A204.1 (cell line): ENCODE measurements at regions not wholly inside any gene's neighbourhood (a gene's known extent, or its start where the extent isn't known, plus 50 kb on each side); places are given as distances from the start of the nearest gene placed in this dataset.

Experiments used
- FAIRE-seq: peaks from 2 replicates; lab custom pipeline; 2012; peaks lifted over from hg19 to GRCh38; lab: Jason Lieb, UNC

DNA sequence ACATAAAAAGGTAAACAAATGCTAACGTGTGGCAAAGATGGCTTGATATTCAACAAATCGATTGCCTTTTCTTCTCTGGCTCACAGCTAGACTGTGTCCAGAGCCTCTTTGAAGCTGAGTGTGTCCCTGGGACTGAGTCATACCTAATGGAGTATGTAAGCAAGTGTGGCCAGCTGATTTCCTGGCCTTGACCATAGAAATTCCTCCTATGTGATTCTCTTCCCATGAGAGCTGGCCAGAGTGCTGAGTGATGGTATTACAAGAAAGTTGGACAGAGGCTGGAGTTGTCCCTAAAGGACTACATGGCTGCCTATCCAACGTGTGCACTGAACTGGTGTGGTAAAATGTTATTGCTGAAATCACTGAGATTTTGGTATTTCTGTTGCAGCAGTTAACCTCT is 320.1 kb upstream of the SLC10A2 start:
- no peak for FAIRE-seq

DNA sequence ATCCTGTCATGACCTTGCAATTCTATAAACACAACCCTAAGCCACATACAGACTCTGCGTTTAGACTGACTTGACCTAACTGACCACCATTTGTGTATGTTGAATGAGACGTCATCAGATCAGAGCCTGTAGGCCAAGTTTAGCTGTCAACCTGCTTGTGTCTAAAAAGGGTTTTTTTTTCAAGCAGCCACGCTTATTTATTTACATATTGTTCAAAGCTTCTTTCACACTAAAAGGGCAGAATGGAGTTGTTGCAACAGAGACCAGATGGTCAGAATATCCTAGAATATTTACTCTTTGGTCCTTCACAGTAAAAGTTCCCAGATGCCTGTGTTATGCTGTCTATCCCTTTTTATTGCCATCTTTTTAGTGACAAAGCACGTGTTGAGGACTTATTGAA is 307.7 kb upstream of the SLC10A2 start:
- FAIRE-seq: no peak

DNA sequence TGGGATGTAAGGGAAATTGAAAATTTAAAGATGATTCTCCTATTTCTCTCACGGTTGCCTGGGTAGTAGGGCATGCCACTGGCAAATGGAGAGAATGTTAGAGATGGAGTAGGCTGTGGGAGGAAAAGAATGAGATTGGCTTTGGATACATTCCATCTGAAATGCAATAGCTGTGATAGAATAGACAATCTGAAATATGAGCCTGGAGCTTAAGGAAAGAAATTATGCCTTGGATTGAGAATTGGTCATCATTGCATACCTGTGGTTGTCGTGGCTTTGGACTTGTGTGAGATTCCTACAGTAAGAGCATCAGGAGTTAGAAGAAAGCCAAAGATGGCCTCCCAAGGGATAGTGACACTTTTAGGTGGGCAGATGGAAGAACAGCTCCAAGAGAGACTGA is 305.1 kb upstream of the SLC10A2 start:
- no peak for FAIRE-seq

DNA sequence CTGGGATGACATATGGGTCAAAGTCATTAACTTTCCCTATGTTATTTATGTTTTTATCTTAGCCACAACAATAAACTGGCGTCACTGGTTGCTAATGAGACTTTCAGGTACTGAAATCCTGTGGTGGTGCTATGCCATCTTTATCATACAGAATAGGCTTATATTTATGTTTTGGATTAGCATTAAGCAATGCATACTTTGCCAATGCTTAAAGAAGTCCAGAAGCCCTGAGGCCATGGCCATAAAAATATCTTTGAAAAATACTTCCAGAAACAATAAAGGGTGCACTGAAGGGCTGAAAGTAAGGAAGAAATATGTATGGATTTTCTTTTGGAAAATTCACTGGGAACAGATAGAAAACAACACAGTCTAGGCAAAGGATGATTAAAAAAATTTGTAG is 304.6 kb upstream of the SLC10A2 start:
- no peak for FAIRE-seq

DNA sequence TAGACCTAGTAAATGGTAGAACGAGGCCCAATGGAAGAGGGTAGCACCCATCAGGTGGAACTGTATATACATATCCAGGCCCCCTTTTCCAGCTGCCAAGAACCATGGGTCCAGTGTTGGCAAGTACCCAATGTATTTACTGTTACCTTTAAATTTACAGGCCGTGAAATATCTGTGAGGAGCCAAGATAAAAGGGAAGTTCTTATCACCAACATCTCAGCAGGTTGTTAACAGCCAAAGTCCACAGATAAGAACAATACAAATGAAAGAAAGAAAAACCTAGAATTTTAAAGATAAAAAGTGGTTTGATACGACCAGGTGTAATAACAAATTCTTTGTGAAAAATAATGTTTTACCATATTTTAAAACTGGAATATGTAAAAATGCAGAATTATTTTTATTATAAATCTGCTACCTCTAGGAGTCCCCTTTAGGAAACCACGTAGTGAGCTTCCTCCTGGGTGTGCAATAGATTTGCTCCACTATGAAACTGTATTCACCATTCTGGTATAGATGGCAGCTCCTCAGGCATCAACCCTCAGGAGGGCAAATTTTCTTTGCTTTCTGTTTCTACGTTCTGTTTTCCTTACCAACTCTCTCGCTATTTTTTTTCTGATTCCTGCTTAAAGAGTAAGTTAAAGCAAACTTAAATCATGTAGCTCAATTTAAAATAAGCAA is 292.2 kb upstream of the SLC10A2 start:
- FAIRE-seq: no peak

DNA sequence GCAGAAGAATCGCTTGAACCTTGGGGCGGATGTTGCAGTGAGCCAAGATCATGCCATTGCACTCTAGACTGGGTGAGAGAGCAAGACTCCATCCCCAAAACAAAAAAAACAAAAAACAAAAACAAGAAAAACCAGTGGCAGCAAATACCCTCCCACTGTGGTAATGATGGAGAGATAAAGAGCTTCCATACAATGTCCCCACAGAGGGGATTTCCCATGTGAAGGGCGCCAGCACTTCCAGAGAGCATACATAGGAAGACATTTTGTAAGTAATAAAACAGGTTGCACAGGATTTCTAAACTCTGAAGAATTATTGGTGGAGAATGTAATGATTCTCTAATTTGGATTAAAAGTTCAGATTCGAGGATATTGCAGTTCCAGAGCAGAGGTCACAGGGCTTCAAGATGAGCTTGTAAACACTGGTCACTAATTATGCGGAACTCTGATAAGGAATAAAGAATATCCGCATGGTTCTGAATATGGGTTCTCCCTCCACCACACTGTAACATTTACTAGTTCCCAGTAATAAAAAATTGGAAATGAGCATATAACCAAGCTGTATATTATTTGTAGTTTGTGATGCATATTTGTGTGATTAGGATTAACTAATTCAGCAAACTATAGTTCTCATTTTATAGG is 290.1 kb upstream of the SLC10A2 start:
- FAIRE-seq: no peak

DNA sequence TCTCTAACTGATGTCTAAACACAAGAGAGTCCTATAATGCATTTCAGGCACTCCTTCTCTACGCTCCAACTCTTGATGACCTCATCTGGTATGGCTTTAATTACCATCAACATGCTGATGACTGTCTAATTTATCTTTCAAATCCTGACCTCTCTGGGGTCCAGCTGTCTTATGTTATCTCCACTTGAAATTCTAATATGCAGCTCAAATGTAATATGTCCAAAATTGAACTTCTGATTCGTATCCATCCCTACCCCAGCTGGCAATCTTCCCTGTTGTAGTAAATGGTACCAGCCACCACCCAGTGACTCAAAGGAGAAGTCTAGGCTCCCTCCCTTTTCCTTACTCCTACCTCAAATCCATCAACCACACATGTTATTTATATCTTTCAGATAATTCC is 288.0 kb upstream of the SLC10A2 start:
- no peak for FAIRE-seq

DNA sequence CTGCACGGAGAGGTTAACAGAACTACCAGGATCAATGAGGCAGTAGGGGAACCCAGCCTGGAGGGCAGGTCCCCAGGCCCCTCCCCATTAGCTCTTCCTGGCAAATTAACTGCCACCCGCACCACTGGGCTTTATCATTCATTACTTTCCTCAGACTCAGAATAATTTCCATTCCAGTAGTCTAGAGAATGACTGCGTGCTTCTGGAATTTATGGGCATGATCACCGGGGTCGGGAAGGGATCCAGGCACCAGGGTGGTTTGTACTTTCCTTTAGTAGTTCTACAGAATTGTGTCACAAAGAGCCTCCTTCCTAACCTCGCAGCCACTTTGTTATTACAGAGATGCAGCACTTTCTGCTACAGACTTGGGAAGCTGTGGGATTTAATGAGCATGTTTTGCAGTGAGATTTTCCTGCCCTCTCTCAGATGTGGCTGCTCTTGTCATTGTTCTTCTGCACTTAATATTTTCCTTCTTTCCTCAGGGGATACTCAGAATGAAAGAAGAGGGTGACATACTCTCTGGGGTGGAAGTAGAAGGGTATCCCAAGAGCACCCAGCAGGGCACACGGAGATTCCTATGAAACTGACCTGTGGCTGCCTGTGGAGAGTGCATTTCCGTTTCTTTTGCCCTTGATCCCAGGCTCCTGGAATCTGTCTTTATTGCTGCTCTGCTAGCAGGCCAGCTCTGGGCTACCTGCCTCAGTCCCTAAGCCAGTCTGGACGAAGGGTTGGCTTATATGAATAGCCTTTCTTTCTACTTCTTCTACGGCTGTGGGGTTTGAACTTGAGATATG is 285.0 kb upstream of the SLC10A2 start:
- FAIRE-seq: no peak

DNA sequence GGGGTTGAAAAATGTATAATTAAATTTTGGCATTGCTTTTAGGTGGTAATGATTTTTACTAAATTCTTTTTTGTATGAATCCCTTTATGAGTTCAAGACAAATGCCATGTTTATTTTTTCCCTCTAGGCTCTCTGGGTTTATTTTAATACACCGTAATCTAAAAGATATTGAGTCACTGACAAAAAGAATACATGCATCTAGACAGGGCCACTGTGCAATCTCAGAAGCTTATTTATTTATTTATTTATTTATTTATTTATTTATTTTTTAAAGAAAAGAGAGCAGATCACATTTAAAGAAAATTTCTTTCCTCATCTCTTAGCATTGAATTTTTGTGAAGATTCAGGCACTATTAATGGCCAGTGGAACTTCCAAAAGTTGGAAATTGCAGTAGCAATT is 283.9 kb upstream of the SLC10A2 start:
- FAIRE-seq: no peak

DNA sequence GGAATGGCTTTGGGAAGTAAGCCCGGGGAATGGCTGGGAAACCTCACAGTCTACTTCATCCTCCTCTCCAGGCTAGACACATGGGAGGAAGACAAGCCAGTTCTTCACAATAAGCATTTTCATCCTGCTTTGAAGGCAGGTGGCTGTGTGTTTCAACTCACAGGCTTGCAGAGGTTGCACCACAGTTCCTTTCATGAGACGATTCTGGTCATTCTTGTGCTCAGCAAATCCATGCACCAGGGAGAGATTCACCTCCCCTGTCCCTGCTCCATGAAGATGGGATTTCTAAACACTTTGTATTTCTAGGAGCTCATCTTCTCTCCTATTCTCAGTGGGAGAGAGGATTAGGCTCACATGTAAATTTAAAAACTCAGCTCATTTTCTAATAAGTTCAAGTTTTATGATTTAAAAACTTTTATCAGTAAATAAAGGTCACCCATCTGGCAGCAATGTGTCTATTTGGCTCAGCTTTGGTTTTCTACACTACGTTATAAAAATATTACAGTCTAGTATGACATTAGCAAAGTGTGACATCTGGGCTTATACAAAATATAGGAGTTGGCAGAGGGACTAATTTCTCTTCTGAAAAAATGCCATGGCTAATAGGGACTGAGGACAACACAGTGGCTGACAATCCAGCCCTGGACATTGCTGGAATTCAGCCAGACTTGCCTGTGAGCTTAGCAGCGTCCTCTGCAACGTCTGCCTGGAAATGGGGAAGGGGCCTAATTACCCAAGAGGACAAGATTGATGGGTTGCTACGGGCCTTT is 283.2 kb upstream of the SLC10A2 start:
- no peak for FAIRE-seq

DNA sequence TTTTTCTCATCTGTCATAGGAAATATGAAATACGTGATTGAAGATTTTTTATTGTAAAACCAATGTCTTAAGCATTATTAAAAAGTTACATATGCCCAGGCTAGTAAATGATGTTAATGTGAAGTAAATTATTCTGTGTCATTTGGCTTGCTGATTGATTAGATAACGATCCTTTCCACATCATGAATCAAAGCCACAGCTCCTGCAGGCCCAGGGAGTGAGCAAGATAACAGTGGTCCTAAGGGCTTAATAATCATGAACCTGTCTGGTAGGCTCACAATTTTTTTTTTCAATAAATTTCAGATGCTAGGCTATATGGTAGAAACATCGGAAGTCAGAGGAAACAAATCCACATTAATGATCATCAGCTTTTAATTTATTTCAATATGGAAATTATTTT is 269.0 kb upstream of the SLC10A2 start:
- no peak for FAIRE-seq

DNA sequence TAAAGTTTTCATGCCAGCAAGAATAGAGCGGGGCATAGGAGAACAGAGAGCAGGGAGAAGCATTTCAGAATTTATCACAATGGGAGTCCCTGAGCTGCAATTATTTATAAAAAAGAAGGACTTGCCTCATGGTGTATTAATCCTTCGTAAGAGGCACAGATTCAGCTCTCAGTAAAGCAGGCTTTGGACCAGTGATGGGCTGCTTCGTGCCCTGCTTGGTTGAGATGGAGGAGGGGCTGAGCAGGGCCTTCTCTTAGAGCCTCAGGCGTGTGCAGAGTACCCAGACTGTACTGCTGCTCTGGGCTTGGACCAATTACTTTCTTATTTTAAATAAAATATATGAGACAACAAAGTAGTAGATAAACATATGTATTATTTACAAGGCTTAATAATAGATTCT is 265.7 kb upstream of the SLC10A2 start:
- FAIRE-seq: no peak

DNA sequence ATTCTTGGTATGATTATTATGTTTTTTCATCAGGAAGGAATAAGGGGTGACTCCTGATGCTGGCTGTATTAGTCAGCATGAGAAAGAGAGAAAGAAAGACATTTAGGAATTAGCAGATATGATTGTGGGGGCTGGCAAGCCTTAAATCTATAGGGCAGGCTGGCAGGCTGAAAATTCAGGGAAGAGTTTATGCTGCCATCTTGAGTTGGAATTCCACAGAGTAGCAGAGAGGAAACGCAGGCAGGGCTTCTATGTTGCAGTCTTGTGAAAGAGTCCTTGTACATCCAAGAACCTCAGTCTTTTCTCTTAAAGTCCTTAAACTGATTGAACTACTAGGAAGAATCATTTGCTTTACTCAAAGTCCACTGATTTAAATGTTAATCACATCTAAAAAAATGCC is 262.7 kb upstream of the SLC10A2 start:
- FAIRE-seq: no peak

DNA sequence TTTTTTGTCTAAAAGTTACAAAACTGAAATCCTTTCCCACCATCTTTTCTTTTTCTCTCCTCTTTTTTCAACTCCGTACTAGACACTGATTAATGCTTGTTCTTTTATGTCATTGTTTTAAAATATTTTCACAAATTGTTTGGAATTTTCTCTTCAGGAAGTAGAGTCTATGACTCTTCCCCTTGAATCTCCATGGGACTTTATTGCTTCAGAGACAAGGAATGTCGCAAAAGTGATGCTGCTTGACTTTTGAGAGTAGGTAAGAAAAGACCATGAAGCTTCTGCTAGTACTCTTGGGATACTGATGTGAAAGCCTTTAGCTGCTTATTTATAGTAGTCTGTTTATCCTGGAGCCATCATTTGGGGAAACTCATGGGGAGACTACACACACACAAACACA is 260.1 kb upstream of the SLC10A2 start:
- no peak for FAIRE-seq

DNA sequence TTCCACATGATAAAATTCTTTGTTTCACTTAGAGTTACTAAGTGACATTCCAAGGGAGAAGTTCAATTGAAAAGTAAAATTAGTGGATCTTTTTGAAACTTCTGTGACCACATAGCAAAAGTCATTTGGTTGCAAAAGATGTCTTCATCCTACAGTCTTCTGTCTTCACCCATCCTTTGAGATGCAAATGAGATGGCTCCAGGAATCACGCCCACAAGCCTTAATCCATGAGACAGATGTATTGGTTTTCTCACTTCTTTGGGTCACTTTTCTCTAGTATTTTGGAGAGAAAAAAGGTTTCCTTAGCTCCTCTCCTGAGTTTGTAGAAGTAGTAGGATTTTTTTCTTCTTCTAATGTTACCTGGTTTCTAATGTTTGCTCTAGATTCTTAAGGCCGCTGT is 259.5 kb upstream of the SLC10A2 start:
- no peak for FAIRE-seq

DNA sequence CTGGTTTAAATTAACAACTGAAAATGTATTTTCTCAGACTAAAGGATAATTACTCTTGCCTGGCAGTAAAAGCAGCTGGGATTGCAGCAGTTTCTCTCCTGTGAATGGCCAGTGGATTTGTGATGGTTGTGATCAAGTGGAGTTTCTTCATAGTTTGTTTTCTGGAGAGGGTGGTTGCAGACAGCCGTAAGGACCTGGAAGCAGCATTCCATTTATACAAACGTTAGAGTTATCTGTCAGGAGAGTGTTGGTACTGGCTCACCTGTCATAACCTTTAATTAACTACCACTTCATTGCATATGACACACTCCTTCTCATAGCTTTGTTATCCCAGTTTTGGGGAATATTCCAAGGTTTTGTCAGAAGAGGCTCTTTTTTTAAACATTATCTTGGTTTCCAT is 258.4 kb upstream of the SLC10A2 start:
- FAIRE-seq: no peak

DNA sequence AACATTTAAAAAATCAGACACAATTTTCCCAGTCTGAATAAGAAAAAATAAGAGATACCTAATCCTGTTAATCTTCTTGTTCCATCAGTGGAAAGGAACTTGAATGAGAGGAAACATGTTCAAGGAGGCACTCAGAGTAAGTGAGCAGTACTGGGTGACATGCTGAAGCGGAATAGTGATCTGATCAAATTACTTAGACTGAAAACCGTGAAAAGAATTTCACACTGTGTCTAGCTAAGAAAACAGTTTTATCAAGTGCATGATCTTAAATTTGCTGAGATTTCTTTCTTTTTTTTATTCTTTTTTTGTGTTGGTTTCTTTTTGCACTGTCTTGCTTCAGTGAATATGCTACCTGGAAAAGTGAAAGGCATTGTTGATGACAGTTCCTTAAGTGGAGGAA is 249.5 kb upstream of the SLC10A2 start:
- FAIRE-seq: no peak

DNA sequence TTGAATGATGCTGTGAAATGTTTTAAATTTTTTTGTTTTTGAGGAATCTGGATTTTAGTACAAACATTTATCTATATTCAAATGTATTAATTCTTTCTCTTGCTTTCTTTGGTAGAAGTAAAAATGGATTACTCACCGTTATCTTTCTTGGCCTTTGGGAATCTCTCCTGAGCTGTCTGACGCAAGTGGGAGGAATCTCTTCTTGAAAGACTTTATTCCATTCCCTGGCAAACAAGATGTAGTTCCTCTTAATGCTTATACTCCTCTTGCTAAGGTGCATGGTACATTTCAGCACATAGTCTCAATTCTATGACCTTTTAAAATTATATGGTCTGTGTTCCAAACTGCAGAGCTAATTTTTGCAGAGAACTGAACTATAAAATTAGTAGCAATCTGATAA is 246.2 kb upstream of the SLC10A2 start:
- FAIRE-seq: no peak

DNA sequence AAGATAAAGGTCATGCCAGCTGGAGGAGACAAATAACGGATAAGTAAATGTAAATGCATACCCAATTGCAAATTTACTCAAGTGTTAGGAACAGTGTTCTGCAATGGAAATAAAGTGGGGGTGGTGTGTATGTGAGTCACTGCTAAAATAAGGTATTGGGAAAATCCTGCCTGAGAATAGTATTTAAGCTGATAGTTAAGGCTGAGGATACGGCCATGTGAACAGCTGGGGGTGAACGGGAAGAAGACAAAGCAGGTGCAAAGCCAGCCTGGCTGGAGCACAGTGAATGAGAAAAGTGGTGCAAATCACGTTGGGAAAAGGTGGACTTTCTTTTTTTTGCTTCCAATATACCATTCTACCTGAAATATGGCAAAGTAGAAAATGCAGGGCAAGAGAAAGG is 242.4 kb upstream of the SLC10A2 start:
- no peak for FAIRE-seq

DNA sequence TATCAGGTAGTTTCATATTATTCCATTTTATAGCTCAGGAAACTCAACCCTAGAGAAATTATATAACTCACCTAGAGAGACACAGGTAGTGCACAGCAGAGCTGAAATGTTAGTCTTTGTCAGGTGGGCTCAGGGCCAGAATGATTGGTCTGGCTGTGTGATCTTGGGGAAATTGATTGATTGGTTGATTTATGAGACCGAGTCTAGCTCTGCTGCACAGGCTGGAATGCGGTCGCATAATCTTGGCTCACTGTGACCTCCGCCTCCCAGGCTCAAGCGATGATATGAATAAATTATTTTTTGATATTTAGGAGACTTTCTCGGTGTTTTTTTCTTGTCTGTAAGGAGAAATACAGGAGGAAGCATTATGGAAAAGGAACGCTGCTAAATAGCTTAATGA is 239.9 kb upstream of the SLC10A2 start:
- FAIRE-seq: no peak

DNA sequence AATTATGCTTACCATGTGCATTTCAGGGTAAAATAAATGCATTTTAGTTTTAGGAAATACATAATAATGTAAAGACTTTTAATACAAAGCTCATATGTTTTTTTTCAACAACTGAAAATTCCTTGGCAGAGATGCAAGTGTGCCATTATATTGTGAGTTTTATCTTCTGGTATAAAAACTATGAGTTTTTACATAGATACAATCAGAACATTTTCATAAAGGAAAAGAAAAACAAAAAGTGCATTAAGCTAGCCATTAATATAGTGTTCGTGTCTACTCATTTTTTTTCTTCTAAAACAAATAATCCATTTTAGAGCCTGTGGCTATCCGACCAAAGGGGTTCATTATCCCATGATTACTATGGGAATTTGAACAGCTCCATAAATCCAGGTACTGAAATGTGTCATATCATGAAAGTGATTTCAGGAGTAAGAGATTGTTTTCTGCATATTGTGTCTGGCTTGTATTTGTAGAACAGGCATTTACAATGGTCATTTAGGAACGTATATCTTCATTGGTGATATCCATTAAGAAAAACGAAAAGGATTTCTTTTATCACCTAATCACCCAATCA is 236.9 kb upstream of the SLC10A2 start:
- FAIRE-seq: no peak

DNA sequence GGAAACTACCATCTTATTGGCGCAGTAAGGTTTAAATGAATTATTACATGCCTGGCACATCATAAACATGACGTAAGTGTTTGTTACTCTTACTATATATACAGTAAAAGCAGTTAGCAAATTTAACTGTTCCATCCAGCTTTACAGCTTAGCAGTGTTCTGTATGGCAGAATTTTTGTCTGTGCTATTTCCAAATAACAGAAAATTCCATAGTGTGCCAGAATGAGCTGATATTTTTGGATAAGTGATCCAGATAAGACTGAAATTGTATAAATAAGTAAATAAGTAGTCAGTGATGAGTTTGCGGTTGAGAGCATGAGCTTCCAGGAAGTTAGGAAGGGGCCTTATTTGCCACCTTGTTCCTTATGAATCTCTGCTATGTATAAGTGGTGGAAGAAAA is 236.5 kb upstream of the SLC10A2 start:
- no peak for FAIRE-seq

DNA sequence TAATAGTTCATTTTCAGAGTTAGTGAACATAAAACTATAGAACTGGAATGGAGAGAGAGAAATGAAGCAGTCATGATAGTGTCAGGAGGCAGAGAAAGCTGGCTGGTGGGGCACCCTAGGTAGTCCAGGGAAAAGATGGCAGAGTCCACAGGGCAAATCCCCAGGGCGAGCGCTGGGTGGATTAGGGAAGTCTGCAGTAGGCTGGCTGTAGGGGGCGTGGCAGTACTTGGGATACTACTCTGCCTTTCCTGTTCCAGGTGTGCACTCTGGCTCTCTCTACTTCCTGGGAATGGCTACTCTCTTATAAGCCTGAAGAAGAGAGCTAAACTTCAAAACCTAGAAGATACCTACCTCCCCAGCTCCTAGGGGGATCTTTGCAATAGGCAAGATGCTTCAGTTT is 232.9 kb upstream of the SLC10A2 start:
- no peak for FAIRE-seq
